GM18951 (cell line): ENCODE measurements at regions not wholly inside any gene's neighbourhood (a gene's known extent, or its start where the extent isn't known, plus 50 kb on each side); places are given as distances from the start of the nearest gene placed in this dataset.
"Not testable (repeated sequence)": the region's sequence is repeated elsewhere in the genome, so short reads cannot be mapped to it uniquely, and the experiment has no call there.

Experiments used
- POLR2A ChIP-seq: IDR thresholded peaks from 4 replicates; pipeline ENCODE4 v1.6.1; 2011; ENCODE audit warnings: mild to moderate bottlenecking; ENCODE audit not compliant: insufficient read length, insufficient read depth; ENCODE audit errors: extremely low read depth
- in situ Hi-C: fragments of 300-500 bp; cut with MboI; formaldehyde crosslinking; loops from one replicate; pipeline ENCODE4 v1.12.0; 2022; ENCODE audit warnings: low sequenced_read_pairs, mixed read lengths, inconsistent platforms; ENCODE audit not compliant: unreplicated experiment

GRCh38 chr20:1734269-1734858 is 76.8 kb upstream of the SIRPG start:
- TF ChIP-seq POLR2A = no peak
- in situ Hi-C loops = no loop called here

- in situ Hi-C loops = not testable (repeated sequence)
Observed at GRCh38 chr20:1731828-1732375, 74.3 kb upstream of the SIRPG start.

DNA sequence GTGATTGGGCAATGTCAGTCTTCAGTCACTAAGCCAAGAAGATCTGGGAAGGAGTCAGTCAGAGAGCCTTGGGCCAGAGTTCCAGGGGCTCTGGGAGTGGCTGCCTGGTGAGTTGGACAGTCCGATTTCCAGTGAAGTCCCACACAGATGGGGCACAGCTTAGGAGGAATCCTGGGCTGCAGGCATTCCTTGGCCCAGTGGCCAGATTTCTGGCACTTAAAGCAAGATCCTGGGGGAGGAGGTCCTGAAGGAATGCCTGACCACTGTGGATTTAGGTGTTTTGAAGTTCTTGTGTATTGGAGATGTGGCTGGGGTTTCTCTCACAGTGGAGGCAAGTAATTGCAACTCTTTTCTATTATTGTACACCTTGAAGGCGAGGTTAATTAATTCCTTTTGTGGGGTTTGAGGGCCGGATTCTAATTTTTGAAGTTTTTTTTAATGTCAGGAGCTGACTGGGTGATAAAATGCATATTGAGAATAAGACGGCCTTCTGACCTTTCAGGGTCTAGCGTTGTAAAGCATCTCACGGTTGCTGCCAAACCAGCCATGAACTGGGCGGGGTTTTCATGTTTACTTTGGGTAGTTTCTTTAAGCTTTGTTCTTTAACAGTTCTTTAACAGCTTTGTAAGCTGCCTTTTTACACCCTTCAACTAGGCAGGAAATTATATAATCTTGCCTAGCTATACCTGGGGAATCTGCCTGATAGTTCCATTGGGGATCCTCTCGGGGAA is 73.6 kb upstream of the SIRPG start:
- in situ Hi-C loops = not testable (repeated sequence)

DNA sequence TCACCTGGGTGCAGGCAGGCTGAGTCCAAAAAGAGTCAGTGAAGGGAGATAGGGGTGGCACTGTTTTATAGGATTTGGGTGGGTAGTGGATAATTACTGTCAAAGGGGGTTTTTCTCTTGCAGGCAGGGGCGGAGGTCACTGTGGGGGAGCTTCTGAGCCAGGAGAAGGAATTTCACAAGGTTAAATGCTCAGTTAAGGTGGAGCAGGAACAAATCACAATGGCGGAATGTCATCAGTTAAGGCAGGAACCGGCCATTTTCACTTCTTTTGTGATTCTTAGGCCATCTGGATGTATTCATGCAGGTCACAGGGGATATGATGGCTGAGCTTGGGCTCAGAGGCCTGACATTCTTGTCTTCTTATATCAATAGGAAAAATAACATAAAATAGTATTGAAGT is 69.7 kb upstream of the SIRPG start:
- in situ Hi-C loops = not testable (repeated sequence)

- in situ Hi-C loops = no loop called here
- TF ChIP-seq POLR2A = no peak
Observed at GRCh38 chr20:1724901-1725300, 67.3 kb upstream of the SIRPG start.

DNA sequence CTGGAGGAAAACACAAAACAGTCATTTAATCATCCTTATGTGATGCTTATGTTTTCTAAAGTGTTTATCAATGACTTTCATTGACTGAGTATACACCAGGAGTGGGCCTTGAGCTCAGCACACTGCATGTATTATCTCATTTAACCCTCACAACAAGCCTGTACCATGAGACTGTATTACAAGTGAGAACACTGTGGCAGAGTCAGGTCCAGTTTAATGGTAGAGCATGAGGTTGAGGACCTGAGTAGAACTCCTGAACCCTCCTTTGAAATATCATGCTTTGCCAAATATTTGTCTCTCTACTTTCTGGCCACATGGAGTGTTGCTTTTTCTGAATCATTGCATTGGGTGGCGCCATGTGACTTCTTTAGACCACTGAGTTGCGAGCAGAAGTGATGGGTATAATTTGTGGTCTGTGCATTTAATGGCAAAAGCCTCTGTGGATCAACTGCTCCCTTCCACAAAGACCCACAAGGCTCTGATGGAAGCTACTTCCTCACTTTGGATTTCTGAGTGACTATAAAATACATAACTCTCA is 65.0 kb upstream of the SIRPG start:
- in situ Hi-C loops = no loop called here
- no peak for TF ChIP-seq POLR2A

GRCh38 chr20:1721687-1722512 is 64.3 kb upstream of the SIRPG start:
- TF ChIP-seq POLR2A = no peak
- in situ Hi-C loops = no loop called here

DNA sequence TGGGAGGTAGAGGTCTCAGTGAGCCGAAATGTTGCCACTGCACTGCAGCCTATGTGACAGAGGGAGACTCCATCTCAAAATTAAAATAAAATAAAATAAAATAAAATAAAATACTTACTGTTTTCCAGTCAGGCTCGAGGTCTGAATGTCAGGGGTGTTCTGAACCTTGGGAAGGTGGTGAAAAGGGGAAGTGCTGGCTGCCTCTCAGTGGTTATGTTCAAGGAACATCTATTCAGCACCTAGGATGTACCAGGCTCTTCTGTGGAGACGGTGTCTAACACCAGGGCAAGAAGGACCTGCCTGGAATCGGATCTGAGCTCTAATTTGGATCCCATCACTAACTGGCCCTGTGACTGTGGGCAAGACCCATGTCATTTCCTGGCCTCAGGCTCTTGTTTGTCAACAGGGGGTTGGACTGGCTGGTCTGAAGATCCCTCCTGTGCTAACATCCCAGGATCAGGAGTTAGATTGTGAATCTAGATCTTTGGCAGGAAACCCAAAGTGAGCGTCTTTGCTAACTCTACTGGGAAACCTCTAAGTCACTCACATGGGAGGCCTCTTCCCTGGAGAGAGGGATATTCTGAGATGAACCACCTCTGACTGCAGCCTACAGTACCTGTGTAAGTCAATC is 63.4 kb upstream of the SIRPG start:
- no peak for TF ChIP-seq POLR2A
- in situ Hi-C loops = no loop called here

DNA sequence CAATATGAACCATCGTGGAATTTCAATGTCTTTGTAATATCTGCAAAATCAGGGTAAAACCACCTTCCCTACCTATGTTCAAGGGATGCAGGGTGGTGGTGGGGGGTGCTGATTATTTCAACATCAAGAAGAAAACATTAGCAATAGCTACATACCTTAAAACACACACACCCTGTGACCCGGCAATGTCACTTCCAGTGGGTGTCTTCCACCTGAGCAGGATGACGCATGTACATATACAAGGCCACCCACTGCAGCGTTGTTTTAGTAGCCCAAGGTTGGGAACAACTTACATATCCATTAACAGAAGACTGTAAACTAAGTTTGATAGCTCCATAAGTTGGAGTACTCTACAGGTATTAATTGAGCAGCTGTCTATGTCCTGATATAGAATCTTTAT is 62.6 kb upstream of the SIRPG start:
- TF ChIP-seq POLR2A = no peak
- in situ Hi-C loops = no loop called here

DNA sequence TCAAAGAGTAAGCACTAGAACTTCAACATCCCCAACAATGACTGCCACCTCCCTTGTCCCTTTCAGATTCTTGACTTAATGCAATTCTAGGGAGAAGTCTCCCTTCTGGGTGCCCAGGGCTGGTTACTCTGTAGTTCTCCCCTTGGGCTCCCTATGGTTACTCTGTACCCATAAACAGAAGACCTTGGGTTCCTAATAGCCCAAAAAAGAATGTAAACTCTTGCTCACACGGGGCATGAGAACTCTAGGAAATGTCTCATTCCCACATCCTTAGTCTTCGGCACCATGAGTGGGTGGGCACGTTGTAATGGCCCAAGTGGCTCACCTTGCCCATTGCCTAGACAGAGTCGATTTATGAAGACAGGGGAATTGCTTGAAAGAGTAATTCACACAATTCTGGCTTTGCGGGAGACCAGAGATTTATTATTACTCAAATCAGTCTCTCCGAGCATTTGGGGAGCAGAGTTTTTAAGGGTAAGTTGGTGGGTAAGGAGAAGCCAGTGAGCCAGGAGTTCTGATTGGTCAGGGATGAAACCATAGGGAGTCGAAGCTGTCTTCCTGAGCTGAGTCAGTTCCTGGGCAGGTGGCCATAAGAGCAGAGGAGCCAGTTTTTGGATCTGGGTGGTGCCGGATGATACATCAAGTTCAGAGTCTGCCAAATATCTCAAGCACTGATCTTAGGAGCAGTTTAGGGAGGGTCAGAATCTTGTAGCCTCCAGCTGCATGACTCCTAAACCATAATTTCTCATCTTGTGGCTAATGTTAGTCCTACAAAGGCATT is 61.2 kb upstream of the SIRPG start:
- TF ChIP-seq POLR2A = no peak
- in situ Hi-C loops = no loop called here

GRCh38 chr20:1712634-1713624 is 55.4 kb upstream of the SIRPG start:
- in situ Hi-C loops = no loop called here
- TF ChIP-seq POLR2A = no peak
